Keratinocyte (primary cell): ENCODE measurements at regions not wholly inside any gene's neighbourhood (a gene's known extent, or its start where the extent isn't known, plus 50 kb on each side); places are given as distances from the start of the nearest gene placed in this dataset.

Source experiments
- CTCF ChIP-seq, 3 experiments: IDR thresholded peaks in 1 of 3; conservative IDR thresholded peaks in 1 of 3; optimal IDR thresholded peaks in 1 of 3; 2 replicates in 2 of 3; 3 replicates in 1 of 3; pipeline versions ENCODE3 to v1.5.1; 2011; ENCODE audit warnings: low read length in 3 of 3, mild to moderate bottlenecking in 3 of 3, moderate library complexity in 2 of 3, control low read depth in 1 of 3, inconsistent platforms in 1 of 3; ENCODE audit not compliant: insufficient read depth in 2 of 3; ENCODE audit errors: extremely low read depth in 1 of 3
- EZH2 ChIP-seq: IDR thresholded peaks from one replicate; pipeline ENCODE4 v1.6.1; 2012; ENCODE audit warnings: inconsistent platforms, mild to moderate bottlenecking, low read length, moderate library complexity

GRCh38 chr9:91038483-91039124, 237.0 kb downstream of the SYK start:
- TF ChIP-seq EZH2 (no peak), CTCF (optimal IDR thresholded peaks at IDR 0.05 in 1 of 3, IDR thresholded peaks at IDR 0.05 in 1 of 3, conservative IDR thresholded peaks at IDR 0.05 in 1 of 3; ENCODE audit: extremely low read depth in 1 of 3, insufficient read depth in 2 of 3, low read length in 3 of 3) (no peak)
